Psoas muscle (tissue), 7 donors: ENCODE measurements at regions not wholly inside any gene's neighbourhood (a gene's known extent, or its start where the extent isn't known, plus 50 kb on each side); places are given as distances from the start of the nearest gene placed in this dataset.

Experiments used
- ATAC-seq, 4 donors: fragments of 200-7000 bp; cut with Tn5 transposase; one replicate each; pipeline ENCODE4 v1.9.1; 2020; ENCODE audit warnings: moderate library complexity in 3 of 4, mild to moderate bottlenecking in 2 of 4
- DNase-seq, 2 donors: peaks; one replicate each; pipeline ENCODE4 v3.0.0-alpha.2; 2020
- H3K27ac ChIP-seq: fragments of 200-600 bp; one replicate; pipeline ENCODE4 v1.8.0; 2022
- H3K27me3 ChIP-seq, 3 donors: fragments of 200-600 bp in 1 of 3; one replicate each; pipeline versions ENCODE4 v1.6.1 to v1.8.0; 2013 to 2022; ENCODE audit warnings: low read length in 2 of 3, mild to moderate bottlenecking in 2 of 3, moderate library complexity in 1 of 3; ENCODE audit not compliant: insufficient read depth in 3 of 3
- H3K36me3 ChIP-seq, 2 donors: fragments of 200-600 bp in 1 of 2; one replicate each; pipeline versions ENCODE4 v1.6.1 to v1.8.0; 2013 to 2022; ENCODE audit warnings: low read depth in 1 of 2, mild to moderate bottlenecking in 1 of 2, moderate library complexity in 1 of 2; ENCODE audit not compliant: insufficient read depth in 1 of 2
- H3K4me1 ChIP-seq: fragments of 200-600 bp; one replicate; pipeline ENCODE4 v1.8.0; 2022
- H3K4me3 ChIP-seq: fragments of 200-600 bp; one replicate; pipeline ENCODE4 v1.8.0; 2022; ENCODE audit warnings: mild to moderate bottlenecking
- H3K9me3 ChIP-seq: fragments of 200-600 bp; one replicate; pipeline ENCODE4 v1.8.0; 2022
- CTCF ChIP-seq: fragments of 200-600 bp; IDR thresholded peaks from one replicate; pipeline ENCODE4 v1.8.0; 2022; ENCODE audit warnings: antibody characterized with exemption
- WGBS, 3 donors: extraction: QIAGEN DNeasy Blood & Tissue Kit; methylation state at CpG; one replicate each; pipeline versions ENCODE4 v1.1.6 to v1.1.7; 2013; 5-methylcytosine and 5-hydroxymethylcytosine counted together
- intact Hi-C, 2 donors: fragments of 100-400 bp; cut with DNase I; formaldehyde crosslinking; loops; one replicate each; pipeline versions ENCODE4 v1.11.0 to v1.14.2; 2022
- donor health status: healthy with polysubstance abuse.
- donor health status: DM: no; HTN: no; CAD: no; lungs with moderate emphysema.
- donor health status: Bipolar disorder and iron deficiency.
- donor health status: healthy.
- donor health status: DM: yes; HTN: yes; CAD: no.
- donor health status: DM: no; HTN: no; CAD: no.
- donor health status: DM: yes; HTN: yes; CAD: no.

DNA sequence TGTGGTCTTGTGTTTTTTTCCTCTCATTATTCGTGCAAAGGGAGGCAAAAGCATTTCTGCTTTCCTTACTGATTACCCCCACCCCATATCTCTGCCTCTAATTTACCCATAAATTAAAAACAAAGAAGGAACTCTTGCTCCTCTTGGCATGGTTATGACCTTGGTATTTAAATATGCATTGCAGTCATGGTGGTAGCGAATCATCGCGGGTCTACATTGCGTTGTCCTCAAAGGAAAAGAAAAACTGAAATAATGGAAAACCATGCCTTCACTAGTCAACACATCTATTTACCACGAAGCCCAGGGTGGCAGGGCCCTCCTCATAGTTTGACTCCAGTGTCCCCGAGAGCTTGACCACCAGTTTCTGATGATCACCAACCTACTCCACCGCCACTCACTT lies 126.7 kb upstream of the PARP11 start:
- Histone ChIP-seq H3K9me3 (peaks cover 3% of the 10 kb centered on the region), H3K27me3 (peaks cover 0 to 6% (median 4%) of the 10 kb centered on the region in 3 donors), H3K4me1 (no peaks in the 10 kb centered on the region), H3K27ac (no peak overlapping the region), H3K36me3 (no peaks in the 10 kb centered on the region), H3K4me3 (no peak overlapping the region)
- TF ChIP-seq CTCF: no peak
- DNase-seq (no peak), ATAC-seq (no peak)
- 79 to 85% (median 81%) methylated on average over 8 of the region's 8 CpGs for WGBS, 3 donors
- intact Hi-C loops: loop anchor here (5.0 kb wide), 2 partner anchors 32 to 277 kb away; no protein-coding TSS in a partner anchor

DNA sequence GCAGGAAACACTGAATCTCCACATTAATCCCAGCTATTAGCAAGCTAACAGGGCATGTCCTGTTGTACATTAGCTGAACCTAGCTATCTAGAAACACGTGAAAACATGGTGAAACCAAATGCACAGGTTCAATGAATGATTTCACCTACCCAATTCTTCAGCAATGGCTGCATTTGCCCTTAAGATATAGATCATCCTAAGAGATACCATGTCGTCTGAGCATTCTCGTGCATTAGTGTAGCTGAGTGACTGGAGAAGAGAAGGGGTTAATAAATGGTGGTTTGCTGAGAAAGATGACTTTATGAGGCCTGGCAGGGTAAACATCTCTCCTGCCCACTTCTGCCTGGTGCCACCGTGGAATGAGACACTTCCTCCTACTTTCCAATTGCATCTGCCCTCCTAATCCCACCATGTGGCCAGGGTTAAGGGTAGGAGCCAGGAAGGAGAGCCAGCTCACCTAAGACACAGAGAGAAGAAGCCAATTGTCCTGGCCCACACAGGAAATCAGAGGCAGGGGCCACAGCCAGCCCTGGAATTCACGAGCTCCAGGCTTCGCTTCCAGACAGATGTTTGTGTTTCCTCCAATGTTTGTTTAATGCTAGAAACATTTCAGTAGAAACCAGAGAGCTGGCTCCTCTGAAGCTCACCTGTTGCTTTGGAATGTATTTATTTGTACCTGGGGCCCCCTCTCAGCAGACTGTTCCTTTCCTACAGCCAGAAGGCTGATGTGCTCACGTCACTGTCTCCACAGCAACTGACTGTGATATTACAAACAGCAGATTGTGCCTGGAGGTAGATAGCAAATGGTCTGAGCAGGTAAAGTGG lies 126.0 kb upstream of the PARP11 start:
- H3K4me1 ChIP-seq: no peaks in the 10 kb centered on the region
- intact Hi-C loops: loop anchor here (5.0 kb wide), 2 partner anchors 33 to 278 kb away; no protein-coding TSS in a partner anchor
- H3K27ac ChIP-seq: no peak overlapping the region
- peaks cover 3% of the 10 kb centered on the region for H3K9me3 ChIP-seq
- H3K36me3 ChIP-seq: no peaks in the 10 kb centered on the region
- no peak overlapping the region for H3K4me3 ChIP-seq
- WGBS, 3 donors: 37 to 47% (median 40%) methylated on average over 7 of the region's 7 CpGs
- DNase-seq (no peak), ATAC-seq (no peak)
- peaks cover 0 to 6% (median 4%) of the 10 kb centered on the region in 3 donors for H3K27me3 ChIP-seq
- no peak for TF ChIP-seq CTCF

DNA sequence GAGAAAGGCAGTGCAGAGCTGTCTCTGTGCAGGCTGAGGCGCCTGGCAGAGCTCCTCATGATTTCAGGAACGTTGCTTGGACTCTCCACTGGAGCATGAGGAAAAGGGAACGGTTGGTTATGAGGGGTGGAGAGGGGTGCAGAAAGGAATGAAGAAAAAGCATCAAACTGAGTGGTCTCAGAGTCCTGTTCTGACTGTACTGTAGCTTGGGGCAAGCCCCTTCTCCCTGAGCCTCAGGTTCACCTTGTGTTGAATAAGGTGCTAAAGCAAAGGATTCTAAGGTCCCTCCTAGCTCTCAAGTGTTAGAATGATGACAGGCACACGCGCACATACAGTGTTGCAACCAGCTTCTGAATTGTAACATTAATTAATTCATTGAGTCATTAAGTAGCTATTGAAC lies 125.2 kb upstream of the PARP11 start:
- Histone ChIP-seq H3K4me3 (no peak overlapping the region), H3K36me3 (no peaks in the 10 kb centered on the region), H3K27ac (no peak overlapping the region), H3K4me1 (no peaks in the 10 kb centered on the region), H3K27me3 (peaks cover 0 to 4% (median 4%) of the 10 kb centered on the region in 3 donors), H3K9me3 (peaks cover 3% of the 10 kb centered on the region)
- ATAC-seq (no peak), DNase-seq (no peak)
- 61 to 73% (median 65%) methylated on average over 5 of the region's 5 CpGs for WGBS, 3 donors
- no peak for TF ChIP-seq CTCF
- intact Hi-C loops: loop anchor here (5.0 kb wide), 2 partner anchors 34 to 279 kb away; no protein-coding TSS in a partner anchor

DNA sequence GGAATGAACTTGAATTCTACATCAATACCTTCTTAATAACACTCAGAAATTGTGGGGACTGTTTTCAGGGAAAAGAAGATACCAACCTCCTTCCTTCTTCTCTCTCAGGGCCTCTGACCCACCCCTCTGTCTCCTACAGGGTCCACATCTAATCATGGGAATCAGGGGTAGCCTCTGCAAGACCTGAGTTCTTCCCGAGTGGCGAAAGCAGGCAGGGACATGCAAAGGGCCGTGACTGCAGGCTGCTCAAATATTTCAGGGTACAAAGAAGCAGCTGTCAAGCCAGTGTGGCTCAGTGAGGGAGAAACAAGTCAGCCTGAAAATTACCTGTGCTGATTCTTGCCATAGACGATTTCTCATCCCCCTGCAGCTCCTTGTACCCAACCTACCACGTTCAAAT lies 123.1 kb upstream of the PARP11 start:
- ATAC-seq: no peak
- TF ChIP-seq CTCF: no peak
- no peak for DNase-seq
- no peak overlapping the region for H3K27ac ChIP-seq
- H3K4me1 ChIP-seq: no peaks in the 10 kb centered on the region
- H3K27me3 ChIP-seq: peaks cover 0 to 15% (median 4%) of the 10 kb centered on the region in 3 donors
- 43 to 60% (median 46%) methylated on average over 5 of the region's 5 CpGs for WGBS, 3 donors
- peaks cover 3% of the 10 kb centered on the region for H3K9me3 ChIP-seq
- no peak overlapping the region for H3K4me3 ChIP-seq
- H3K36me3 ChIP-seq: no peaks in the 10 kb centered on the region
- intact Hi-C loops: loop anchor here (2.0 to 5.0 kb wide), 3 partner anchors 36 to 281 kb away; no protein-coding TSS in a partner anchor
